ENCODE measurements at regions not wholly inside any gene's neighbourhood (a gene's known extent, or its start where the extent isn't known, plus 50 kb on each side); places are given as distances from the start of the nearest gene placed in this dataset.
"Not testable (repeated sequence)": the region's sequence is repeated elsewhere in the genome, so short reads cannot be mapped to it uniquely, and the experiment has no call there.

DNA sequence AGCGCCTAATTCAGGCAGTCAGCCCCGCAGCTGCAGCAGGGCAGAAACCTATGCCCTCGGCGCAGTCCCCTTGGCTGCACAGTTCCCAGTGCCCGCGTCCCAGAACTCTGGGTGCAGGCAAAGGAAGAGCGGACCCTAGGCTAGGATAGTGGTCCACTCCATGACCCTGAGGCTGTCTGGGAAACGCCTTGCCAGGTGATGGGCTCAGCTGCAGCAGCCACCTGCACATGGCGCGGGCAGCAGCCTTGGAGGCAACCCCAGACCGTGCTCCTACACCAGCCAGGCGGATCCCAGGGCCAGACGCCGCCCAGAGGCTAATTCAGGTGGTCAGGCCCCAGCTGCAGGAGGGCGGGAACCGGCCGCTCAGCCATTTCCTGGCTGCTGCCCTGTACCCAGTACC, 83.0 kb downstream of the POTEC start:
- not testable (repeated sequence) for H3K9ac ChIP-seq (ENCODE audit: low read depth in 1 of 2, low read length in 2 of 2); H3K27ac ChIP-seq (ENCODE audit: low read depth in 1 of 2, low read length in 2 of 2); DNase-seq (ENCODE audit: low spot score); H3K9me3 ChIP-seq (ENCODE audit: control insufficient read depth in 4 of 4, low read length in 3 of 4); H3K4me3 ChIP-seq (ENCODE audit: low read depth in 1 of 3, low read length in 3 of 3); H3K36me3 ChIP-seq (ENCODE audit: control insufficient read depth in 4 of 4, insufficient read depth in 3 of 4, low read depth in 1 of 4, low read length in 3 of 4); H3K27me3 ChIP-seq (ENCODE audit: control insufficient read depth in 4 of 4, insufficient read depth in 4 of 4, low read length in 3 of 4); H3K4me1 ChIP-seq (ENCODE audit: control insufficient read depth in 4 of 4, insufficient read depth in 4 of 4, low read length in 3 of 4)
- WGBS: 92% methylated on average over 17 of the region's 17 CpGs

DNA sequence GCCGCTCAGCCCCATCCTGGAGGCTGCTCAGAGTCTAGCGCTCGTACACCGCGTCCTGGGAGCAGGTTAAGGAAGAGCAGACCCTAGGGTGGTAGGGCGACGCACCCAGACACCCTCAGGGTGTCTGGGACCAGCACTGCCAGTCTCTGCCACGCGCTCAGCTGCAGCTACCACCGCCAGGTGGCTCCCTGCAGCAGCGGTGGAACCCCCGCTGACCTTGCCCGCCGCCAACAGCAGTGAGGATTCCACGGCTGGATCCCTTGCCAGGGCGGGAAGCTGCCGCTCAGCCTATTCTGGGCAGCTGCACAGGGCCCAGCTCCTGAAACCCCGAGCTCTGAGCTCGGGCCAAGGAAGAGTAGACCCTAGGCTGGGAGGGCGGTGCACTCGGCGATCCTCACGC, 83.6 kb downstream of the POTEC start:
- DNase-seq (ENCODE audit: low spot score); H3K27me3 ChIP-seq (ENCODE audit: control insufficient read depth in 4 of 4, insufficient read depth in 4 of 4, low read length in 3 of 4); H3K9me3 ChIP-seq (ENCODE audit: control insufficient read depth in 4 of 4, low read length in 3 of 4); H3K36me3 ChIP-seq (ENCODE audit: control insufficient read depth in 4 of 4, insufficient read depth in 3 of 4, low read depth in 1 of 4, low read length in 3 of 4); H3K9ac ChIP-seq (ENCODE audit: low read depth in 1 of 2, low read length in 2 of 2); H3K4me3 ChIP-seq (ENCODE audit: low read depth in 1 of 3, low read length in 3 of 3); H3K4me1 ChIP-seq (ENCODE audit: control insufficient read depth in 4 of 4, insufficient read depth in 4 of 4, low read length in 3 of 4); H3K27ac ChIP-seq (ENCODE audit: low read depth in 1 of 2, low read length in 2 of 2): not testable (repeated sequence)
- WGBS: 85% methylated on average over 23 of the region's 23 CpGs

DNA sequence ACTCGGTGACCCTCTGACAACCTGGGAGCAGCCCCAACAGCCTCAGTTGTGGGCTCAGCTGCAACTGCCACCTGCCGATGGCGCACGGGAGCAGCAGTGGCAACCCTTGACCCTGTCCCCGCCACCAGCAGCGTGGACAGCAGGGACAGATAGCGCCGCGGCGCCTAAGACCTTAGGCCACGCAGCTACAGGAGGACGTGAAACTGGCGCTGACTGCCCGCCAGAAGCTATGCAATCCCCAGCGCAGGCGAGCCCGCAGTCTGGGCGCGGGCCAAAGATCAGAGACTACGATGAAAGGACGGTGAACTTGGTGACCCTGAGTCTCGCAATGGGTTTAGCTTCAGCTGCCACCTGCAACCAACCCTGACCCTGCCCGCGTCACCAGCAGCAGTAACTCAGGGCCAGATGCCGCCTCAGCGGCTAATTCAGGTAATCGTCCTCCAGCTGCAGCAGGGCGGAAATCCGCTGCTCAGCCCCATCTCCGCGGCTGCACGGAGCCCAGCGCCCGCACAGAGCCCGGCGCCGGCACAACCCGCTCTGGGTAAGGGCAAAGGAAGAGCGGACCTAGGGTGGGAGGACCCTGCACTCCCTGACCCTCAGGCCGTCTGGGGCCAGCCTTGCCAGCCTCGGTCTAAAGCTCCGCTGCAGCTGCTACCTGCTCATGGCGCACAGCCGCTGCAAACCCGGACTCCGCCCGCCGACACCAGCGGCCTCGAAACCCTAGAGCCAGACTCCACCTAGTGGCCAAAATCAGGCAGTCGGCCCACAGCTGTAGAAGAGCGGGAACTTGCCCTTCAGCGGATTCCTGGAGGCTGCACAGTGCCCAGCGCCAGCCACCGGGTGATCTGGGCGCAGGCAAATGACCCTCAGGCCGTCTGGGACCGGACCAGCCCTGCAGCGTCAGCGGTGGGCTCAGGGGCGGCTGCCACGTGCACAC, 85.1 kb downstream of the POTEC start:
- peak in 1 of 2 donors; percentile 41 for TF ChIP-seq HNF4A (conservative IDR thresholded peaks at IDR 0.05)
- peak; percentile 37 to 57 for TF ChIP-seq RAD21 (IDR thresholded peaks at IDR 0.05)
- peak; percentile 18 for TF ChIP-seq SP1 (IDR thresholded peaks at IDR 0.05)
- TF ChIP-seq, protein P1, sequence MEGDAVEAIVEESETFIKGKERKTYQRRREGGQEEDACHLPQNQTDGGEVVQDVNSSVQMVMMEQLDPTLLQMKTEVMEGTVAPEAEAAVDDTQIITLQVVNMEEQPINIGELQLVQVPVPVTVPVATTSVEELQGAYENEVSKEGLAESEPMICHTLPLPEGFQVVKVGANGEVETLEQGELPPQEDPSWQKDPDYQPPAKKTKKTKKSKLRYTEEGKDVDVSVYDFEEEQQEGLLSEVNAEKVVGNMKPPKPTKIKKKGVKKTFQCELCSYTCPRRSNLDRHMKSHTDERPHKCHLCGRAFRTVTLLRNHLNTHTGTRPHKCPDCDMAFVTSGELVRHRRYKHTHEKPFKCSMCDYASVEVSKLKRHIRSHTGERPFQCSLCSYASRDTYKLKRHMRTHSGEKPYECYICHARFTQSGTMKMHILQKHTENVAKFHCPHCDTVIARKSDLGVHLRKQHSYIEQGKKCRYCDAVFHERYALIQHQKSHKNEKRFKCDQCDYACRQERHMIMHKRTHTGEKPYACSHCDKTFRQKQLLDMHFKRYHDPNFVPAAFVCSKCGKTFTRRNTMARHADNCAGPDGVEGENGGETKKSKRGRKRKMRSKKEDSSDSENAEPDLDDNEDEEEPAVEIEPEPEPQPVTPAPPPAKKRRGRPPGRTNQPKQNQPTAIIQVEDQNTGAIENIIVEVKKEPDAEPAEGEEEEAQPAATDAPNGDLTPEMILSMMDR (IDR thresholded peaks at IDR 0.05; ENCODE audit: low read depth, low read length, missing input control): peak; percentile 32
- TF ChIP-seq RXRA (IDR thresholded peaks at IDR 0.05): peak; percentile 50 to 64
- H3K36me3 ChIP-seq (ENCODE audit: control insufficient read depth in 4 of 4, insufficient read depth in 3 of 4, low read depth in 1 of 4, low read length in 3 of 4); H3K4me1 ChIP-seq (ENCODE audit: control insufficient read depth in 4 of 4, insufficient read depth in 4 of 4, low read length in 3 of 4); H3K9ac ChIP-seq (ENCODE audit: low read depth in 1 of 2, low read length in 2 of 2); H3K27me3 ChIP-seq (ENCODE audit: control insufficient read depth in 4 of 4, insufficient read depth in 4 of 4, low read length in 3 of 4); H3K9me3 ChIP-seq (ENCODE audit: control insufficient read depth in 4 of 4, low read length in 3 of 4): not testable (repeated sequence)
- H3K4me3 ChIP-seq (ENCODE audit: low read depth in 1 of 3, low read length in 3 of 3): peak overlapping the region in 1 of 3 donors; percentile 23
- 7% methylated on average over 56 of the region's 62 CpGs for WGBS
- peak; percentile 34 for DNase-seq (ENCODE audit: low spot score)
- peak overlapping the region in 1 of 2 donors; percentile 36 for H3K27ac ChIP-seq (ENCODE audit: low read depth in 1 of 2, low read length in 2 of 2)

DNA sequence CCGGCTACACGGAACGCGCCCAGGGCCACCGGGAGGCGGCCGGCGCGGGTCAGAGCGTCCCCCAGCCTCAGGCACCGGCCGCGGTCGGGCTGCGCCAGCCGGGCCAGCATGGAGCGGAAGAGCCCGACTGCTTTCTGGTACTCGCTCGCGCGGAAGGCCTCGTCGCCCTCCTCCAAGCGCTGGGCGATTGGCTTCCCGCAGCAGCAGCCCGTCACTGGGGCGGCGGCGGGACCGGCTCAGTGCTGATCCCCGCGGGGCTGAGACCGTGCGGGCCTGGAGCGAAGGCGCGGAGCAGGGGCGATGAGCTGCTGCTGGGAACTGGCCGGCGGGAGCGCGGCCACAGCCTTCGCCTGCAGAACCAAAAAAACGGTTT, 92.8 kb downstream of the POTEC start:
- H3K27me3 ChIP-seq (ENCODE audit: control insufficient read depth in 4 of 4, insufficient read depth in 4 of 4, low read length in 3 of 4); H3K9ac ChIP-seq (ENCODE audit: low read depth in 1 of 2, low read length in 2 of 2); H3K9me3 ChIP-seq (ENCODE audit: control insufficient read depth in 4 of 4, low read length in 3 of 4); DNase-seq (ENCODE audit: low spot score); H3K4me1 ChIP-seq (ENCODE audit: control insufficient read depth in 4 of 4, insufficient read depth in 4 of 4, low read length in 3 of 4); H3K36me3 ChIP-seq (ENCODE audit: control insufficient read depth in 4 of 4, insufficient read depth in 3 of 4, low read depth in 1 of 4, low read length in 3 of 4): not testable (repeated sequence)
- Histone ChIP-seq H3K27ac (ENCODE audit: low read depth in 1 of 2, low read length in 2 of 2) (peak overlapping the region in 1 of 2 donors; percentile 25), H3K4me3 (ENCODE audit: low read depth in 1 of 3, low read length in 3 of 3) (peak overlapping the region in 1 of 3 donors; percentile 45)
- WGBS: 1% methylated on average over 28 of the region's 46 CpGs

DNA sequence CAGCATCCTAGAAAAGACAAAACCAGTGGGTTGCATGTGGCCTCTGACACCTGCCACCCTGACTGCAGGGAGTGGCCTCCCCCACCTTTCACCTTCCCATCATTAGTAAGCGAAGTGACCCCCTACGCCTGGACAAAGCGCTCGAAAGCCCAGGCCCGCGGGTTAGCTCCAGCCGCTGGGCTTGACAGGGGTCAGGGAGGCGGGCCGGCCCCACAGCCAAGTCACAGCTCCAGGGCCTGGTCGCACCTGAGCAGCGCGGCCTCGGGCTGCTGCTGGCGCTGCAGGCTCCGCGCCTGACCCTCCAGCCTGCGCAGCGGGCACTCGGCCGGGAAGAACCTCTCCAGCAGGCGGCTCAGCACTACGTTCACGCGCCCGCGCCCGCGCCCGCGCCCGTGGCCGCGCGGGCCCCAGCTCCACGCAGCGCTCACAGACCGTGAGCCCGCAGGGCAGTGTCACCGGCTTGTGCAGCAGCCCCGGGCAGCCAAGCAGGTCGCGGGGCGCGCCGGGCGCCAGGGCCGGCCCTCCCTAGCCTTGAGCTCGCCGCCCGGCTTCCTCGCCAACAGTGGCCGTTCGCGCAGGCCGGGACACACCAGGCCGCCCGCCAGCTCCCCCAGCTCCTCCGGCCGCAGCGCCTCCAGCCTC, 93.3 kb downstream of the POTEC start:
- H3K9me3 ChIP-seq (ENCODE audit: control insufficient read depth in 4 of 4, low read length in 3 of 4); H3K36me3 ChIP-seq (ENCODE audit: control insufficient read depth in 4 of 4, insufficient read depth in 3 of 4, low read depth in 1 of 4, low read length in 3 of 4); H3K9ac ChIP-seq (ENCODE audit: low read depth in 1 of 2, low read length in 2 of 2); H3K4me1 ChIP-seq (ENCODE audit: control insufficient read depth in 4 of 4, insufficient read depth in 4 of 4, low read length in 3 of 4); DNase-seq (ENCODE audit: low spot score); H3K27me3 ChIP-seq (ENCODE audit: control insufficient read depth in 4 of 4, insufficient read depth in 4 of 4, low read length in 3 of 4): not testable (repeated sequence)
- peak overlapping the region in 1 of 2 donors; percentile 25 for H3K27ac ChIP-seq (ENCODE audit: low read depth in 1 of 2, low read length in 2 of 2)
- WGBS: 13% methylated on average over 58 of the region's 60 CpGs
- peak overlapping the region in 1 of 3 donors; percentile 20 for H3K4me3 ChIP-seq (ENCODE audit: low read depth in 1 of 3, low read length in 3 of 3)

DNA sequence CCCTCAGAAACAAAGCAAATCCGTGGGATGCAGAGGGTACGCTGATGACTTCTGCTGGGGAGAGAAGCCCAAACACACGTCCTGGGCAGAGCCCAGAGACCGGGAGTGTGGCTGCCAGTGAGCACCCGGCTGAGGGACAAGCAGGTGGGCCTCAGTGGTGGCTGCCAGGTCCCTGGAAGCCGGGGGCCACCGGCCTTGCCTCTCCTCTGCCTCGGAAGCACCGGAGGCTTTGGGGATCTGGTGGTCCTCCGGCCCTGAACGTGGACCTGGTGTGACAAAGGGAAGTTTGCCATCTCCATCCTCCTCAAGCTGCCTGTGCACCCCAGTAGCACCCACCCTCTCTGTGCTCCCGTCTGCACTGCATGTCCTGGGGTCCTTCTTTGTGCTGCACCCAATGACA, 94.3 kb downstream of the POTEC start:
- H3K4me3 ChIP-seq (ENCODE audit: low read depth in 1 of 3, low read length in 3 of 3); H3K27ac ChIP-seq (ENCODE audit: low read depth in 1 of 2, low read length in 2 of 2); H3K9ac ChIP-seq (ENCODE audit: low read depth in 1 of 2, low read length in 2 of 2); H3K36me3 ChIP-seq (ENCODE audit: control insufficient read depth in 4 of 4, insufficient read depth in 3 of 4, low read depth in 1 of 4, low read length in 3 of 4); DNase-seq (ENCODE audit: low spot score); H3K4me1 ChIP-seq (ENCODE audit: control insufficient read depth in 4 of 4, insufficient read depth in 4 of 4, low read length in 3 of 4); H3K9me3 ChIP-seq (ENCODE audit: control insufficient read depth in 4 of 4, low read length in 3 of 4); H3K27me3 ChIP-seq (ENCODE audit: control insufficient read depth in 4 of 4, insufficient read depth in 4 of 4, low read length in 3 of 4): not testable (repeated sequence)
- WGBS: 89% methylated on average over 10 of the region's 12 CpGs

DNA sequence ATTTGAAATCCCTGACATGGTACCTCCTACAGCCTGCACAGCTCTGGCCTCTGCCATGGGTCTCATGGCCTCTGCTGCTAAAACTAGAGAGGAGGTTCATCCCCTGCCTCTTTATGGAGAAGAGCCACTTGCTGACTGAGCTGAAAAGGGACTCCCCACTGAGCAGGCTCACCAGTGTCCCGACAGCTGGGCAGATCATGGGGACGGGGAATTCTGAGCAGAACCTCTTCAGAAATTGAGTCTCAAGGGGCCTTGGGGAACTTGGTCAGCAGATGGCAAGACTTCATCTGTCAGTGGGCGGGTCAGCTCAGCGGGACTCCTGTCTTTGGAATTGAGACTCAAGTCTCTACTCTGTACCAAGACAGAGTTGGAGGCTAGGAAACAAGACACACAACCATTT, 95.7 kb downstream of the POTEC start:
- H3K4me3 ChIP-seq (ENCODE audit: low read depth in 1 of 3, low read length in 3 of 3); DNase-seq (ENCODE audit: low spot score); H3K36me3 ChIP-seq (ENCODE audit: control insufficient read depth in 4 of 4, insufficient read depth in 3 of 4, low read depth in 1 of 4, low read length in 3 of 4); H3K9me3 ChIP-seq (ENCODE audit: control insufficient read depth in 4 of 4, low read length in 3 of 4); H3K27ac ChIP-seq (ENCODE audit: low read depth in 1 of 2, low read length in 2 of 2); H3K9ac ChIP-seq (ENCODE audit: low read depth in 1 of 2, low read length in 2 of 2); H3K4me1 ChIP-seq (ENCODE audit: control insufficient read depth in 4 of 4, insufficient read depth in 4 of 4, low read length in 3 of 4); H3K27me3 ChIP-seq (ENCODE audit: control insufficient read depth in 4 of 4, insufficient read depth in 4 of 4, low read length in 3 of 4): not testable (repeated sequence)
- WGBS: 92% methylated on average over 4 of the region's 4 CpGs

Data from liver (tissue), 8 donors.